GM10248 (cell line): ENCODE measurements at regions not wholly inside any gene's neighbourhood (a gene's known extent, or its start where the extent isn't known, plus 50 kb on each side); places are given as distances from the start of the nearest gene placed in this dataset.
"Not testable (repeated sequence)": the region's sequence is repeated elsewhere in the genome, so short reads cannot be mapped to it uniquely, and the experiment has no call there.

ENCODE experiments used
- CTCF ChIA-PET: fragments of 300-600 bp; sonication (Branson Sonifier 250); formaldehyde crosslinking; extraction: SDS; loops from one replicate; lab custom pipeline; 2021; ENCODE audit warnings: antibody characterized with exemption; lab: Yijun Ruan, JAX
- POLR2A ChIA-PET: fragments of 350-650 bp; sonication (Branson Sonifier 250); formaldehyde crosslinking; extraction: SDS; loops from one replicate; lab custom pipeline; 2020; ENCODE audit warnings: antibody characterized with exemption; lab: Yijun Ruan, JAX
- DNase-seq: peaks from one replicate; pipeline ENCODE4 v3.0.0; 2012; ENCODE audit errors: extremely low spot score
- CTCF ChIP-seq: IDR thresholded peaks from 2 replicates; pipeline ENCODE4 v1.5.1; 2012; ENCODE audit warnings: mild to moderate bottlenecking, low read depth; ENCODE audit errors: extremely low read depth, missing control alignments, control extremely low read depth

- no peak for TF ChIP-seq CTCF
- CTCF ChIA-PET: no interaction called here
- POLR2A ChIA-PET: no interaction called here
- no peak for DNase-seq
Measured at GRCh38 chr6:86453232-86453631, 484.1 kb upstream of the HTR1E start.

DNA sequence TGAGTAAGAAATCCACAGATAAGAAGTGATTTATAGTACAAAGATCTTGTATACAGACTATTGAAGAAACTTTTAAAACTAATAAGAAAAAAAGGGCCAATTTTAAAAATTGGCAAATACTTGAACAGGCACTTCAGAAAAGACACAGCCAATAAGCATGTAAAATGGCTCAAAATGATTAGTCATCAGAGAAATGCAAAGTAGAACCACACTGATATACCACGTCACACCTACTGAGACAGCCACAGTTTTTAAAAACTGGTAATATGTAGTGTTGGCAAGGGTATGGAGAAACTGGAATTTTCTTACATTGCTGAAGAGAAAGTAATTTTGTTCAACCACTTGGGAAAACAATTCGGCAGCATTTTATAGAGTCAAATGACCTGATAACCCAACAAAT is 488.9 kb upstream of the HTR1E start:
- ChIA-PET CTCF (no interaction called here), POLR2A (no interaction called here)
- no peak for TF ChIP-seq CTCF
- no peak for DNase-seq

- ChIA-PET POLR2A (no interaction called here), CTCF (interaction anchor here (0.8 to 1.1 kb wide), 2 partner anchors 13 to 25 kb away, joined by 3 read pairs; no protein-coding TSS in a partner anchor)
Measured at GRCh38 chr6:86440608-86441007, 496.7 kb upstream of the HTR1E start.

DNA sequence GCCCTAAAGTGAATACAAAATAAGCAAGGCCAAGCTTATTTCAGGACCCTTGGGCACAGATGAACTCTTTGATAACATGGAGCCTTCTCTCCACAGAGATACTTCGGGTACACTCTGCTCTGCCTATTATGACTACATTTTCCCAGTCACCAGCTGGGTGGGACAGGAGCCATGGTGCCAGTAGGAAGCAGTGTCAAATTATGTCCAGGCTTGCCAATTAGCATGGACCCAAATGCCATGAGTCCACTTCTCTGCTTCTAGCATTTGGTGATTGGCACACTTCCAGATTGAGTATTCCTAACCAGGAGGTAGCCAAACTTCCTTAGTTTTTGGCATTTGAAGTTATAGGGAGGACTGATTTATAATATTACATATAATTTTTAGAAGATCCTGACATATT is 513.8 kb upstream of the HTR1E start:
- no peak for TF ChIP-seq CTCF
- DNase-seq: no peak
- ChIA-PET CTCF (no interaction called here), POLR2A (no interaction called here)

More at GRCh38 chr6:86440608-86441007, 496.7 kb upstream of the HTR1E start:
- no peak for TF ChIP-seq CTCF
- no peak for DNase-seq

DNA sequence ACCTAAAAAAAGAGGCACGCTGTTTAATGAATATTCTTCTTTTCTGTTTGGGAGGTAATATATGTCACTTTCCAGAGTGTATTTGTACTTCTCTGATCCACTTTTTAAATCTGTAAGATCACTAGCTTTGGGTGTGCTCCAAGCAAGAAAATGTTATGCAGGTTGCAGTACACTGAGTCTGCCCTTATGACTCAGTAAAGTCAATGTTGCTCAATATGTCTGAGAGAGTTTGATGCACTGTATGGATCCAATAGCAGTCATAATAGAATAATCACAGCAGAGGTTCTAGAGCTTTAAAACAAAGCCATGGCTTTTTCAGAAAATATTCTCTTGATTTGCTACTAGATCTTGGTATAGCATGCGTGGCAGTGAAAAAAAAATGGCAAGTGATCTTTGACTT is 525.3 kb upstream of the HTR1E start:
- ChIA-PET POLR2A (no interaction called here), CTCF (no interaction called here)
- DNase-seq: no peak
- TF ChIP-seq CTCF: no peak

DNA sequence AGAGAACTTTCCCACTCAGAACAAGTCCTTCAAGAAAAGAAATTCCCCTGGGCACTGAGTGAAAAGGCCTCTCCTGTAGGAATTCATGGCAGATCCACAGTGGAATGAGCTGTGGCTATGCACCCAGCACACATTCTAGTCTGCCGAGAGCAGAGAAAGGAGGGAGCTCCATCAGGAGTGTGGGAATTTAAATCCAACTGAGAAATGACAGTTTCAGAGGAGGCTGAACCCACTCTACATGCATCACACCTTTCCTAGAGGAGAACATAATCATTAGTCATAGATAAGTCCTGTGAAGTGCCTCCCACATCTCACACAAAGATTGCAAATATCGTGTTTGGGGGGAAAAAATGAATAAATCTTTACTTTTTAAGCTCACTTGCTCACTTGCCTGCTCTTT is 530.2 kb upstream of the HTR1E start:
- ChIA-PET CTCF (no interaction called here), POLR2A (no interaction called here)
- no peak for TF ChIP-seq CTCF
- DNase-seq: no peak

GRCh38 chr6:86392850-86393249 is 544.5 kb upstream of the HTR1E start:
- CTCF ChIA-PET, DNase-seq, POLR2A ChIA-PET: not testable (repeated sequence)
